Keratinocyte (primary cell): ENCODE measurements at regions not wholly inside any gene's neighbourhood (a gene's known extent, or its start where the extent isn't known, plus 50 kb on each side); places are given as distances from the start of the nearest gene placed in this dataset.

ENCODE experiments used
- DNase-seq: peaks from one replicate; pipeline ENCODE4 v3.0.0-alpha.2; 2011; ENCODE audit warnings: low read depth, missing footprints, low spot score
- FAIRE-seq: peaks from 2 replicates; lab custom pipeline; 2011; peaks lifted over from hg19 to GRCh38; lab: Jason Lieb, UNC
- H2AFZ ChIP-seq: 2 replicates; pipeline ENCODE4 v1.6.0; 2012; ENCODE audit warnings: low read length, control low read depth, inconsistent platforms; ENCODE audit not compliant: control insufficient read depth
- H3K27ac ChIP-seq: 2 replicates; pipeline ENCODE4 v1.5.1; 2011; ENCODE audit warnings: low read length; ENCODE audit not compliant: control insufficient read depth, insufficient read depth
- H3K27me3 ChIP-seq: 3 replicates; pipeline ENCODE4 v1.6.0; 2011; ENCODE audit warnings: low read length; ENCODE audit not compliant: control insufficient read depth, insufficient read depth; ENCODE audit errors: extremely low read depth
- H3K36me3 ChIP-seq, 2 experiments: 2 replicates in 1 of 2; 3 replicates in 1 of 2; pipeline ENCODE4 v1.5.1; 2011; ENCODE audit warnings: low read length in 2 of 2, mild to moderate bottlenecking in 1 of 2; ENCODE audit not compliant: control insufficient read depth in 2 of 2, insufficient read depth in 2 of 2; ENCODE audit errors: extremely low read depth in 1 of 2
- H3K4me1 ChIP-seq: 3 replicates; pipeline ENCODE4 v1.5.1; 2011; ENCODE audit warnings: low read length; ENCODE audit not compliant: control insufficient read depth, insufficient read depth; ENCODE audit errors: extremely low read depth
- H3K4me2 ChIP-seq: 3 replicates; pipeline ENCODE4 v1.6.0; 2011; ENCODE audit warnings: low read depth, low read length; ENCODE audit not compliant: control insufficient read depth, insufficient read depth; ENCODE audit errors: extremely low read depth
- H3K4me3 ChIP-seq, 3 experiments: fragments of 200-600 bp in 1 of 3; sonication (generic) in 1 of 3; 2 replicates in 2 of 3; 3 replicates in 1 of 3; pipeline ENCODE4 v1.5.1; 2011 to 2016; ENCODE audit warnings: low read length in 3 of 3, mild to moderate bottlenecking in 3 of 3, control low read depth in 2 of 3, inconsistent platforms in 1 of 3, low read depth in 1 of 3, mixed read lengths in 1 of 3, mixed run types in 1 of 3, moderate library complexity in 1 of 3; ENCODE audit not compliant: control insufficient read depth in 2 of 3, insufficient read depth in 2 of 3; ENCODE audit errors: extremely low read depth in 1 of 3
- H3K79me2 ChIP-seq: 2 replicates; pipeline ENCODE4 v1.6.0; 2012; ENCODE audit warnings: low read length; ENCODE audit not compliant: control insufficient read depth, insufficient read depth
- H3K9ac ChIP-seq: 3 replicates; pipeline ENCODE4 v1.6.0; 2011; ENCODE audit warnings: low read length; ENCODE audit not compliant: control insufficient read depth, insufficient read depth; ENCODE audit errors: extremely low read depth
- H3K9me1 ChIP-seq: 3 replicates; pipeline ENCODE4 v1.6.0; 2011; ENCODE audit warnings: low read length; ENCODE audit not compliant: control insufficient read depth, insufficient read depth; ENCODE audit errors: extremely low read depth
- H3K9me3 ChIP-seq: 2 replicates; pipeline ENCODE4 v1.5.1; 2012; ENCODE audit warnings: low read depth, low read length; ENCODE audit not compliant: control insufficient read depth
- H4K20me1 ChIP-seq: 3 replicates; pipeline ENCODE4 v1.6.0; 2011; ENCODE audit warnings: low read length; ENCODE audit not compliant: control insufficient read depth, insufficient read depth; ENCODE audit errors: extremely low read depth
- CTCF ChIP-seq, 3 experiments: IDR thresholded peaks in 1 of 3; conservative IDR thresholded peaks in 1 of 3; optimal IDR thresholded peaks in 1 of 3; 2 replicates in 2 of 3; 3 replicates in 1 of 3; pipeline versions ENCODE3 to v1.5.1; 2011; ENCODE audit warnings: low read length in 3 of 3, mild to moderate bottlenecking in 3 of 3, moderate library complexity in 2 of 3, control low read depth in 1 of 3, inconsistent platforms in 1 of 3; ENCODE audit not compliant: insufficient read depth in 2 of 3; ENCODE audit errors: extremely low read depth in 1 of 3
- EZH2 ChIP-seq: IDR thresholded peaks from one replicate; pipeline ENCODE4 v1.6.1; 2012; ENCODE audit warnings: inconsistent platforms, mild to moderate bottlenecking, low read length, moderate library complexity
- dilution Hi-C: fragments of 300-500 bp; cut with MboI; formaldehyde crosslinking; loops from one replicate; pipeline ENCODE4 v1.7.0; 2020; ENCODE audit warnings: low sequenced_read_pairs; ENCODE audit not compliant: extremely low pct_ligation_motif_present

GRCh38 chr2:144706647-144707046 is 186.7 kb upstream of the ZEB2 start:
- no peaks in the 10 kb centered on the region for H3K79me2 ChIP-seq
- no peaks in the 10 kb centered on the region for H3K27me3 ChIP-seq
- H4K20me1 ChIP-seq = no peaks in the 10 kb centered on the region
- H3K9me3 ChIP-seq = no peaks in the 10 kb centered on the region
- FAIRE-seq (no peak), DNase-seq (no peak)
- H3K27ac ChIP-seq = no peak overlapping the region
- TF ChIP-seq EZH2 (no peak), CTCF (optimal IDR thresholded peaks at IDR 0.05 in 1 of 3, IDR thresholded peaks at IDR 0.05 in 1 of 3, conservative IDR thresholded peaks at IDR 0.05 in 1 of 3; ENCODE audit: extremely low read depth in 1 of 3, insufficient read depth in 2 of 3, low read length in 3 of 3) (no peak)
- H2AFZ ChIP-seq = no peak overlapping the region
- H3K9ac ChIP-seq = no peak overlapping the region
- H3K9me1 ChIP-seq = no peaks in the 10 kb centered on the region
- H3K4me2 ChIP-seq = no peak overlapping the region
- H3K36me3 ChIP-seq = no peaks in the 10 kb centered on the region
- dilution Hi-C loops = no loop called here
- peaks cover 7% of the 10 kb centered on the region for H3K4me1 ChIP-seq
- H3K4me3 ChIP-seq = no peak overlapping the region

GRCh38 chr2:144705328-144706245 is 185.7 kb upstream of the ZEB2 start:
- Histone ChIP-seq H3K9me1 (no peaks in the 10 kb centered on the region), H3K79me2 (no peaks in the 10 kb centered on the region), H3K4me3 (no peak overlapping the region), H3K27me3 (no peaks in the 10 kb centered on the region), H3K9ac (no peak overlapping the region), H3K27ac (no peak overlapping the region), H3K9me3 (no peaks in the 10 kb centered on the region), H3K36me3 (no peaks in the 10 kb centered on the region), H2AFZ (no peak overlapping the region), H4K20me1 (no peaks in the 10 kb centered on the region), H3K4me1 (peaks cover 7% of the 10 kb centered on the region), H3K4me2 (no peak overlapping the region)
- no peak for DNase-seq
- FAIRE-seq = no peak
- TF ChIP-seq CTCF (optimal IDR thresholded peaks at IDR 0.05 in 1 of 3, IDR thresholded peaks at IDR 0.05 in 1 of 3, conservative IDR thresholded peaks at IDR 0.05 in 1 of 3; ENCODE audit: extremely low read depth in 1 of 3, insufficient read depth in 2 of 3, low read length in 3 of 3) = no peak
- dilution Hi-C loops = no loop called here
